Right renal pelvis (tissue), 4 donors: ENCODE measurements at regions not wholly inside any gene's neighbourhood (a gene's known extent, or its start where the extent isn't known, plus 50 kb on each side); places are given as distances from the start of the nearest gene placed in this dataset.
"Not testable (repeated sequence)": the region's sequence is repeated elsewhere in the genome, so short reads cannot be mapped to it uniquely, and the experiment has no call there.

Experiments
- DNase-seq, 4 donors: peaks; one replicate each; pipeline ENCODE4 v3.0.0-alpha.2; 2013; ENCODE audit warnings: low read depth in 4 of 4, low spot score in 3 of 4, missing footprints in 1 of 4

DNA sequence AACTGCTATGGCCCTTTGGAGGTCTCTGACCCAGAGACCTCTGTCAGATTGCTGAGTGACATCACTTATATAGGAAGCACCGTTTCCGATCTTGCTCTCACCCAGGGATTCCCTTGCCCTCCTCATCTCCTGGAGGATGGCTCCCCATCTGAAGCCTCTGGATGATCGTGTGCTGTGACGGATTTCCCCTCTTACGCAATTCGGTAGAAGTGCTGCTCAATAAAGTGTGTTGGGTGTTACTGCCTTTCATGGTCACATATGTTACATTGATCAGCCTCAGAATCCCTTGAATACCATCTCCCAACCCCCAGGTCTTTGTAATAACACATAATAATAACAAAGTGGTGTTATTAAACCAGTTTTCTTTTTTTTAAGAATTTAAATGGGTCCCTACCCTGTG, 107.3 kb upstream of the CLEC14A start:
- no peak for DNase-seq

DNA sequence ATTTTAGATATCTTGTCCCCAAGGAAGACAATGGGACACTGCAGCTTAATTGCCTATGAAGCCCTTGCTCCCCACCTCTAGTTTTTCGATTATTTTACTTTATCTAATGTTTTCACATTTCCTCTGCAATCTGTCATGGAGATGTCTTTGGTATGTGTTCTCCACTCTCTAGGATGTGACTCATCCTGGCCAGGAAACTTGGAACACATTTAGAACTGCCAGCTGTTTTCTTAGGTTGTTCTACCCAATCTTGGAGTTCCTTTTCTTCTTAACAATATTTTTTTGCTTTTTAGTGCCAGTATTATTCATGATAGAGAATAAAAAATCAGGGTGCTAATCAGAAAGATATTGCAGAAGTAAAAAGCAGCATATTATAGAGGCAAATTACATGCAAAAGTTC, 101.7 kb upstream of the CLEC14A start:
- DNase-seq, result no peak

DNA sequence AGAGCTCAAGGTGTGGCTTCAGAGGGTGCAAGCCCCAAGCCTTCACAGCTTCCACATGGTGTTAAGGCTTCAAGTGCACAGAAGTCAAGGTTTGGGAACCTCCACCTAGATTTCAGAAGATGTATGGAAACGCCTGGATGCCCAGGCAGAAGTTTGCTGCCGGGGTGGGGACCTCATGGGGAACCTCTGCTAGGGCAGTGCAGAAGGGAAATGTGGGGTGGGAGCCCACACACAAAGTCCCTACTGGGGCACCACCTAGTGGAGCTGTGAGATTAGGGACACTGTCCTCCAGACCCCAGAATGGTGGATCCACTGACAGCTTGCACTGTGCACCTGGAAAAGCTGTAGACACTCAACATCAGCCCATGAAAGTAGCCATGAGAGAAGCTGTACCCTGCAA, 99.6 kb upstream of the CLEC14A start:
- DNase-seq, result not testable (repeated sequence)

DNA sequence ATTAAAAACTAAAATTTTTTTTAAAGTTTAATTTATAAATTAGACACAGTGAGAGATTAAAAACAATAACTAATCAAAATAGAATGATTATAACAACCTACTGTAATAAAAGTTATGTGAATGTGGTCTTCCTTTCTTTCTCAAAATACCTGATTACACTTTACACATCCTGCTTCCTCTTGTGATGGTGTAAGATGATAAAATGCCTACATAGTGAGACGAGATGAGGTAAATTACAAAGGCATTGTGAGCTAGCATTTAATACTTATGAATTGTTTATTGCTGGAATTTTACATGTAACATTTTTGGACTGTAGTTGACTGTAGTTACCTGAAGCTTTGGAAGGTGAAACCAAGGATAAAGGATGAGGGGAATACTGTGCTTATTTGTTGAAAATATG, 94.2 kb upstream of the CLEC14A start:
- DNase-seq, result no peak

DNA sequence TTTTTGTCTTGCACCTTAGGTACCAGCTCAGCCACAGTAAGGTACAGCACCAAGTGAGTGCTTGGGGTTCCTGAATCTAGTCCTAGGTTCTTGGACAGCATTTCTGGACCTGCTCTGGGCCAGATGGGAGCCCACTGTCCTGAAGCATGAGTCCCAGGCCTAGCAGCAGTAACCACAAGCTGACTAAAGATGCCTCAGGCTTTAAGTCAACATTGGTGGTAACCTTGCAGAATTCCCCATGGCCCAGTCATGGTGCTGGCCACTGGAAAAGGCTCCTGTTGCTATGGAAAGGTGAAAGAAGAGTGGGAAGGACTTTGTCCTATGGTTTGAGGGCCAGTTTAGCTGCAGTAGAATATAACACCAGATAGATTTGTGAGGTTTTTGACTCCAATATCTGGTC, 86.9 kb upstream of the CLEC14A start:
- DNase-seq, result no peak

DNA sequence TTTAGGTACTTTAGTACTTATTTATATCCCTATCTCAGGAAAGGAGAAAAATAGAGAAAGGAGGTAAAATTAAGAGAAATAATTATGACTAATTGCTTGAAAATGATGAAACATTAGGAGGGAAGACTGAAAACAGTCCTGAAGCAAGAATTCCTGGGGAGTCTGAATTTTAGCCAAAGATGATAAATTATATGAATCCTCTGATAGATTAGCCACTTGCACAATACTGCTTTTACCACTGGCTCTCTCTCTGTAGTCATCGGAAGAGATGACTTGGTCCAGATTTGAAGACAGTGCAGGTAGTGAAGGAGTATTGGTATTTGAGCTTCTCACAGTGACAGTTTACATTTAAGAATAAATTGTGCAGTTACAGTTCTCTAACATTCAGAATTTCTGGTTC, 83.8 kb upstream of the CLEC14A start:
- no peak for DNase-seq

DNA sequence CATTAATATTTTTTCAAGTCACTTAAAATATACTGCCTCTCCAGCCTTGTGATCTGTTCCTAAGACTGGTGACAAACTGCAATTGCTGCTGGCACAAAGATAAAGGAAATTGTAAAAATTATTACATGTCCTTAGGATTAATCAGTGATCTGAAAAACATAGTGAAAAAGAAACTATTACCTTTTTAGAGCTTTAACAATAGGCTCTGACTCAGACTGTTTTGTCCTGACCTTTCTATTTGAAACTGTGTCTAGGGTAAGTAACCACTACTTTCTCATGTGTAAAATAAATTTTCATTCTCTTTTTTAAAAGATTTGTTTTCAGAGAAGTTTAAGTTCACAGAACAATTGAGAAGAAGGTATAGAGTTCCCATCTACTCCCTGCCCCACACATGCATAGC, 80.4 kb upstream of the CLEC14A start:
- DNase-seq, result no peak

DNA sequence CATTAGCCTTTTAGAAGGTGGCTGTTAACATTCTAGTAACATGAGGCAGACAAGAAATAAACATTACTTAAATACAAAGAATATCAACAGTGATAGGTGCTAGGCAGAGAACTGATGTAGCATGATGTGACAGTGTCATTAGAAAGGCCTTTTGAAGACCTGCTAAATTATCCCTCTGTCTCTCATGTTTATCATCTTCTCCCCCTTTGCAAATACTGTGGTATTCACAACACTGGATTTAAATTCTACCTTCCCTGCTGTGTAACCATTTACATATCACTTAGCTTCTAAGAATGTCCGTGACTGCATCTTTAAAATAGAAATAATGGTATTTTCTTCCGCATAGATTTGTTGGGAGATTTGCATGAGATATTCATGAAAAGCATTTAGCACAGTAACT, 74.4 kb upstream of the CLEC14A start:
- DNase-seq, result no peak

DNA sequence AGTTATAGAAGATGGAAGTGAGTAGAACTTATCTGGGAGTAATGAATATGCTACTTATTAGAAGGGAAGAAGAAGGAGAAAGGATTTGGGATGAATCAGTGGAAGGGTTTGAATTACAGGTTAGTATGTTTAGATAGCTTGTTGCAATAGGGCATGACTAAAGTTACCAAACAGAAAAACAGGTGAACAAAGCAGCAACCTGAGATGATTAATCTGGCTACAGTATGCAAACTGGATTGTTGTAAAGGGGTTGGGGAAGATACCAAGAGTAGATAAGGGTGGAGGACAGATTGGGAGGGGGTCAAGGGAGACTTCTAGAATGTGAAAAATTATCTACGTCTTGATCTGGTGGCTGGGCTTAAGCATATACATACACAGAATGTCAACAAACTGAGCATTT, 73.4 kb upstream of the CLEC14A start:
- DNase-seq, result no peak

DNA sequence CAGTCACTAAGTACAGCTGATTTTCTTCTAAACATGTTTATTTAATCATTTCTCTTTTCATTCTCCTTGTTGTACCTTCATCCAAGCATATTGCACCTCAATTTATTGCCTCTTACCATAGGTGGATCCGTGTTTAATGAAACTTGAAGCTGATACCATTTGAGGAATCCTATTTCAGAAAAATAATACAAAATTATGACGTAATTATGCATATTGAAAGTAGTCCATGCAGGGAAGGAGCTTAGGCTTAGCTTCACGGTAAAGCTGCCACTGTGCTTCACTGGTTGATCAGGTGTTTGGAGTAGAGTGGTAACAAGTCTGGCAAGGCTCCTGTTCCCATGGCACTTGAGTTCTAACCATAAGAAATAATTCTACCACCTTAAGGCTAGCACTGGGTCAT, 61.0 kb upstream of the CLEC14A start:
- no peak for DNase-seq

DNA sequence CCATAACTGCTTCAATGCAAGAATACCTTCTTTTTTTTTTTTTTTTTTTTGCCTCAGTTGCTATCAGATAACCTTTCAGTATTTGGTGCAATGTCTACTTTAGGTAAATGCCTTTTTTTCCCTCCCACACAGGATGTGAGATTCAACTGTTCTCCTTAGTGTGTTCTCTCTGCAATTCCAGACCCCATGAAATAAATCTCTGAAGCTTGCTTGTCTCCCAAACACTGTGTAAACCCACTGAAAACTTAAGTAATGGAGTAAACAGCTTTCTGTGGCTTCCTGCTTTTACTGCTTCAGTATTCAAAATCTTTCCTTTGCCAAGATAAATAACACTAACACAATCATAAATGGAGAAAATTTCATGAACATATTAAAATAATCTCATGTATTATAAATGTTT, 55.8 kb upstream of the CLEC14A start:
- peak in 2 of 4 donors; percentile 12 to 19 for DNase-seq

DNA sequence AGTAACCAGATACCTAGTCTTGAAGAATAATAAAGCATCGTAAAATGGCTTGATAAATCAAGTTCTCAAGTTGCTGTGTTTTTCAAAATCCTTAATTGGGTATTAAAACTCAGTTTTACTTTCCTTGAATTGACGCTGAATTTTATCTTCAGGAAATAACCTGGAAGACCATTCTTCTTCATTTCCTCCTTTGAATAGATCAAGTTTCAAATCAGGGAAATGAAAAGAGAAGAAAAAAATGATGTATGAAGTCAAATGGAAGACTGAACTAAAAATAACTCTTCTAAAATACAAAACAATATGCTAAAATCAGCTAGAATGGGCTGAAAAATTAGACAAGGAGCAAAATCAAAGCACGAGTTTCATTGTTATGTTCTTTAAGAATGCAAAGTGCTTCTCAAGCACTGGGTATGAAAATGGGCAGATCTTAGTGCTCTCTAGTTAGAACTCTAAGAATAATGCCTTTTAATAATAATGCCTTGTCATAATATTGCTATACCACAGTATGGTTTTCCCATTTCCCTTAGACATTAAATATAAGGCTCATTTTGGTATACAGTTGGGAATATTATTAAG, 54.6 kb upstream of the CLEC14A start:
- peak in 1 of 4 donors; percentile 7 for DNase-seq

DNA sequence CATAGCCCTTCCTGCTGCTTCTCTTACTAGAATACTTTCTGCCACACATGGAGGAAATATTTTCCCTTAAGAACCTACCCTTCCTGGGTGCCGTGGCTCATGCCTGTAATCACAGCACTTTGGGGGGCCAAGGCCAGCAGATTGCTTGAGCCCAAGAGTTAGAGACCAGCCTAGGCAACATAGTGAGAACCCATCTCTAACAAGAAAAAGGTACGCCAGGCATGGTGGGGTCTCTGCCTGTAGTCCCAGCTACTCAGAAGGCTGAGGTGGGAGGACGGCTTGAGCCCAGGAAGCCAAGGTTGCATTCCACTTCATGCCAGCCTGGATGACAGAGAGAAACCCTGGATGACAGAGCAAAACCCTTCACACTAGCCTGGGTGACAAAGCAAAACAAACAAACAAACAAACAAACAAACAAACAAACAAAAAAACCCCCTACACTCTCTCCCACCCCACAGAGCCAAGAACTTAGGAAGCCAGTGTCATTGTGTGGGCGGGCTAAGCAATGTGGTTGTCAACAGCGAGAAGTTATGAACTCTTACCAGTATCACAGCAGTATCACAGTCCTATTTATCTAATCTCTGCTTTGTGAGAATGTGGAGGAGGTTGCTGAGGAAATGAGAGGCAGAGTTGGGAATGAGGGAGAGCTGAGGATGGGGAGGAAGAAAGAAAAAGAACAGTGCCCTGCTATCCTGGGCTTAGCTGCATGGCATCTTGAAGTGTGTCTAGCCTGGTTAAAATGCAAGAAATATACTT, 53.8 kb upstream of the CLEC14A start:
- DNase-seq, result peak in 1 of 4 donors; percentile 13
